AG09309 (cell line): ENCODE measurements at regions not wholly inside any gene's neighbourhood (a gene's known extent, or its start where the extent isn't known, plus 50 kb on each side); places are given as distances from the start of the nearest gene placed in this dataset.
"Not testable (repeated sequence)": the region's sequence is repeated elsewhere in the genome, so short reads cannot be mapped to it uniquely, and the experiment has no call there.

Experiments used
- DNase-seq: peaks from one replicate; pipeline ENCODE4 v3.0.0-alpha.2; 2010; ENCODE audit warnings: low read depth
- H3K4me3 ChIP-seq: 2 replicates; pipeline ENCODE4 v1.5.1; 2011; ENCODE audit warnings: mild to moderate bottlenecking, low read depth, low read length, moderate library complexity; ENCODE audit not compliant: control insufficient read depth
- TF ChIP-seq, protein P1 (sequence below): IDR thresholded peaks from 2 replicates; pipeline ENCODE4 v1.5.1; 2011; ENCODE audit warnings: mild to moderate bottlenecking, low read depth, low read length, inconsistent platforms; ENCODE audit not compliant: insufficient read depth, control insufficient read depth; ENCODE audit errors: missing control alignments

DNA sequence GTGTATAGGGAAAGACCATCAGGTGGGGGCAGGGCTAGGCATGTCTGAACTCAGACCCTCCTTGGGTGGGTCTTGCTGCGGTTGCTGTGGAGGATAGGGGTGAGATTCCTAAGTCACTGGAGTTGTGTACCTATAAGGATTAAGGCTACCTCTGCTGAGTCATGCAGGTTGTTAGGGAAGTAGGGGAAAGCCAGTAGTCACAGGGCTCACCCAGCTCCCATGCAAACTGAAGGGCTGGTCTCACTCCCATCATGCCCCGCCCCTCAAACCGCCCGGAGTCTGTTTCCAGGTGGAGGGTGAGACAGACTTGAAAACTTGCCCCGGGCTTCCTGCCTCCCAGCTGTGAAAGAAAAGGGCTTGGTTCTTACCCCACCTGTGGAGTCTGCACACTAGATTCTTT is 161.8 kb downstream of the CAVIN4 start:
- TF ChIP-seq, protein P1, sequence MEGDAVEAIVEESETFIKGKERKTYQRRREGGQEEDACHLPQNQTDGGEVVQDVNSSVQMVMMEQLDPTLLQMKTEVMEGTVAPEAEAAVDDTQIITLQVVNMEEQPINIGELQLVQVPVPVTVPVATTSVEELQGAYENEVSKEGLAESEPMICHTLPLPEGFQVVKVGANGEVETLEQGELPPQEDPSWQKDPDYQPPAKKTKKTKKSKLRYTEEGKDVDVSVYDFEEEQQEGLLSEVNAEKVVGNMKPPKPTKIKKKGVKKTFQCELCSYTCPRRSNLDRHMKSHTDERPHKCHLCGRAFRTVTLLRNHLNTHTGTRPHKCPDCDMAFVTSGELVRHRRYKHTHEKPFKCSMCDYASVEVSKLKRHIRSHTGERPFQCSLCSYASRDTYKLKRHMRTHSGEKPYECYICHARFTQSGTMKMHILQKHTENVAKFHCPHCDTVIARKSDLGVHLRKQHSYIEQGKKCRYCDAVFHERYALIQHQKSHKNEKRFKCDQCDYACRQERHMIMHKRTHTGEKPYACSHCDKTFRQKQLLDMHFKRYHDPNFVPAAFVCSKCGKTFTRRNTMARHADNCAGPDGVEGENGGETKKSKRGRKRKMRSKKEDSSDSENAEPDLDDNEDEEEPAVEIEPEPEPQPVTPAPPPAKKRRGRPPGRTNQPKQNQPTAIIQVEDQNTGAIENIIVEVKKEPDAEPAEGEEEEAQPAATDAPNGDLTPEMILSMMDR = no peak
- DNase-seq = no peak
- no peak overlapping the region for H3K4me3 ChIP-seq

DNA sequence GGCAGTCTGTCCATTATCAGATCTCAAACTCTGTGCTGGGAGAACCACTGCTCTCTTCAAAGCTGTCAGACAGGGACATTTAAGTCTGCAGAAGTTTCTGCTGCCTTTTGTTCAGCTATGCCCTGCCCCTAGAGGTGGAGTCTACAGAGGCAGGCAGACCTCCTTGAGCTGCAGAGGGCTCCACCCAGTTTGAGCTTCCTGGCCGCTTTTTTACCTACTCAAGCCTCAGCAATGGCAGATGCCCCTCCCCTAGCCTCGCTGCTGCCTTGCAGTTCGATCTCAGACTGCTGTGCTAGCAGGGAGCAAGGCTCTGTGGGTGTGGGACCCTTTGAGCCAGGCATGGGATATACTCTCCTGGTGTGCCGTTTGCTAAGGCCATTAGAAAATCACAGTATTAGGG is 171.1 kb downstream of the CAVIN4 start:
- DNase-seq, H3K4me3 ChIP-seq: not testable (repeated sequence)

DNA sequence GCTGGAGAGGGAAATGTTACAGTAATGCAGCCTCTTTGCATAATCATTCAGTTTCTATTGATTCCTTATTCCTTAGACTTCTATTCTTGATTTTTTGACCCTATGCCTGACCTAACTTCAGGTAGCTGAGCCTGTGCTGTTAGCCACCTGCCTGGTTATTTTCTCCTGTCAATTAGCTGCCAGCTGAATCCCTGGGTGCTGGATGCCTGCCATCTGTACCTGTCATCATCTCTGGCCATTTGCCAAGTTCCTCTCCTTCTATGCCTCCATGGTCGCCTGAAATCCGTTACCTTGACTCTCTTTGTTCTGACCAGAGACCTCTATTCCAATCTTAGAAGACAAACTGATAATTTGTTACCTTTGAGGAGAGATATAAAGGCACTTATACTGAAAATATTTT is 178.3 kb downstream of the CAVIN4 start:
- TF ChIP-seq, protein P1 = no peak
- DNase-seq = no peak
- H3K4me3 ChIP-seq = no peak overlapping the region

DNA sequence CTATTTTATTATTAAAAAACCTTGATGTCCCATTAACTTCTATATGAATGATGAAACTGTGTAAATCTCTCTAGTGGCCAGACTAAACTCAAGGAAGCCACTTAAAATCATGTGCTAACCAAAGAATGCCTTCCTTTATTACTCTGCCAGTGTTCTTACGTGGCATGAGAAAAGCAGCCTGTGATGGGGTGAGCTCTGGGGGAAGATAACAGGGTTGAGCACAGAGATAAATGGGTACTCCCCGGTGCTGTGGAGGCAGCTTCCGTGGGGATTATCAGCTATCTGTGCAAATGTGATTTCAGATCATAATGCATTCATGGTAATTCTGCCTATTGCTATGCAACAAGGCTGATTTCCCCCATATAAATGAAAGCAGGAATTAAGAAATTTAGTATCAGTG is 181.3 kb downstream of the CAVIN4 start:
- DNase-seq = no peak
- TF ChIP-seq, protein P1 = no peak
- no peak overlapping the region for H3K4me3 ChIP-seq

DNA sequence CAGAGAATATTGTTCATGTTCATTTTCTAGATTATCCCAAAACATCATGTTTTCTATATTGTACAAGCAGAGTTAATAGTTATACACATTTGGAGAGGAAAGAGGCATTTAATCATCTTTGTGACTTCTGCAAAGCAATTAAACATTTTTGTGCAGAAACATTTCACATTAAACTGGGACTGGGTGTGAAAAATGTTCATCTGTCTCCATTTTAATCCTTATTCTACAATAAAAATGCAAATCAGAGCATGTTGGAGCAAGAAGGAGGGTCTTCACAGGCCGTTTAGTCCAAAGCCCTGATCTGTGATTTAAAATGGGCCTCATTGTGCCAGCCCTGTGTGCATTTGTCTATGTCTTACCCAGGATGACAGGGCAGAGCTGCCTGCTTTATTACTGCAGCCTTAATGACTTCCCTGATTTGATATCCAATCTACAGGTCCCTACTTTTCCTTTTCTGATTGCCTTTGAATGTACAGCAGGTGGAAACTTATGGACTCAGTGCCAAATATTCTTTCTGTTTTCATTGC is 183.5 kb downstream of the CAVIN4 start:
- no peak for DNase-seq

DNA sequence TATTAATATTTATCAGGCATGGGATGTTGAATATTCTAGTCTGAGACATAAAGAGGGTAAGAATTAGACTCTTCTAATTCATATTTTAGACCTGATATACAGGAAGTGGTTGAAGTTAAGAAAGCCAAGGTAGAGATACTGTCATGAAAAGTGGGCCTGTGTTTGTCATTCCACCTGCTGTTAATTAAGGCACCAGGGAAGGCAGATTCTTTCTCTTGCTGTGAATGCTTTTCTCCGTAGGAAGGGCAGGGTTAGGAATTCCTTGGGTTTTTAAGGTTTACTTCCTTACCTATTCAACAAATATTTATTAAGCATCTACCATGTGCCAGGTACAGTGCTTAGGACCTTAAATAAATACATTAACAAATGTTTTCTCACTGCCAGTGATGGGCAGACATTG is 196.4 kb downstream of the CAVIN4 start:
- no peak overlapping the region for H3K4me3 ChIP-seq
- TF ChIP-seq, protein P1 = no peak
- no peak for DNase-seq

More for the DNA sequence above, 183.5 kb downstream of the CAVIN4 start:
- H3K4me3 ChIP-seq = no peak overlapping the region
- TF ChIP-seq, protein P1 = no peak

DNA sequence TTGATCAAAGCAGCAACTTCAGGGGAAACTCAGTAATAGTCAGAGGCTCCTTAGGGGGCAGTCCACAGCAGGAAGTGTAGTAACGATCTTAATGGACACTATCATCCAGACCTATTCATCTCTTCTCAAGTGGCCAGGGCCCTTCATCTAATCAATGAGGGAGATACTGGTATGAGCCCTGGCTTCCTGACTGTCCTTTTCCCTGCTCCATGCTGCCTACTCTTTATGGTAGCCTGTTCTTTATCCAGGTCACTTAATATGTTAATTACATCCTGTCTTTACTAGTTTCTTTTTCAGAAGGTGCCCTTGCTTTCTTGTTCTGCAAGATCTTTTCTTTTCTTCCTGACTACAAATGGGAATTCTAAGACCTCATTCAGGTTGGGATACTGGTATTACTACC is 197.1 kb downstream of the CAVIN4 start:
- H3K4me3 ChIP-seq = no peak overlapping the region
- DNase-seq = no peak
- TF ChIP-seq, protein P1 = no peak
